H1 (cell line): ENCODE measurements at regions not wholly inside any gene's neighbourhood (a gene's known extent, or its start where the extent isn't known, plus 50 kb on each side); places are given as distances from the start of the nearest gene placed in this dataset.

Experiments
- CTCF ChIA-PET: fragments of 300-600 bp; sonication (Branson Sonifier 250); formaldehyde crosslinking; loops from one replicate; lab custom pipeline; 2021; ENCODE audit not compliant: partially characterized antibody; lab: Charles Lee
- POLR2A ChIA-PET: fragments of 300-600 bp; sonication (Branson Sonifier 250); formaldehyde crosslinking; loops from one replicate; lab custom pipeline; 2021; ENCODE audit warnings: inconsistent platforms; ENCODE audit not compliant: partially characterized antibody; lab: Charles Lee
- DNase-seq, 2 experiments: peaks; one replicate each; pipeline versions ENCODE4 v3.0.0 to v3.0.0-alpha.2; 2010 to 2022; ENCODE audit warnings: low spot score in 2 of 2, low read depth in 1 of 2, mixed read lengths in 1 of 2
- FAIRE-seq: peaks from 2 replicates; lab custom pipeline; 2011; peaks lifted over from hg19 to GRCh38; lab: Jason Lieb, UNC
- H2AFZ ChIP-seq: 2 replicates; pipeline ENCODE4 v1.8.1; 2012; ENCODE audit warnings: low read length, inconsistent platforms
- H2AK5ac ChIP-seq: 2 replicates; pipeline ENCODE4 v1.6.1; 2013; ENCODE audit warnings: low read depth, low read length
- H2BK120ac ChIP-seq: replicated peaks from 2 replicates; pipeline ENCODE3; 2013; ENCODE audit warnings: low read depth, low read length, inconsistent platforms
- H2BK12ac ChIP-seq: 2 replicates; pipeline ENCODE4 v1.6.1; 2013; ENCODE audit warnings: low read depth, low read length
- H2BK15ac ChIP-seq: 2 replicates; pipeline ENCODE4 v1.6.1; 2013; ENCODE audit warnings: low read length
- H2BK20ac ChIP-seq: 2 replicates; pipeline ENCODE4 v1.6.1; 2013; ENCODE audit warnings: low read length
- H2BK5ac ChIP-seq: 2 replicates; pipeline ENCODE4 v1.6.1; 2013; ENCODE audit warnings: low read depth, low read length
- H3K14ac ChIP-seq: 2 replicates; pipeline ENCODE4 v1.6.1; 2013; ENCODE audit warnings: inconsistent platforms; ENCODE audit not compliant: insufficient read length
- H3K18ac ChIP-seq: 2 replicates; pipeline ENCODE4 v1.6.1; 2013; ENCODE audit warnings: low read length; ENCODE audit errors: extremely low read depth
- H3K23ac ChIP-seq: 2 replicates; pipeline ENCODE4 v1.6.1; 2013; ENCODE audit warnings: inconsistent platforms; ENCODE audit not compliant: insufficient read length
- H3K23me2 ChIP-seq: 2 replicates; pipeline ENCODE4 v1.6.1; 2013; ENCODE audit warnings: low read depth, low read length
- H3K27ac ChIP-seq: 2 replicates; pipeline ENCODE4 v1.6.1; 2011; ENCODE audit warnings: low read depth, low read length, inconsistent platforms
- H3K27me3 ChIP-seq, 4 experiments: replicated peaks in 1 of 4; 1 replicate in 1 of 4; 2 replicates in 3 of 4; pipeline versions ENCODE4 v1.6.1 to v1.8.1; 2011 to 2013; ENCODE audit warnings: low read length in 3 of 4, mild to moderate bottlenecking in 3 of 4, inconsistent platforms in 2 of 4, mixed read lengths in 2 of 4, moderate library complexity in 1 of 4; ENCODE audit not compliant: control insufficient read depth in 3 of 4, insufficient read depth in 3 of 4; ENCODE audit errors: extremely low read depth in 1 of 4
- H3K36me3 ChIP-seq, 4 experiments: 2 replicates each; pipeline versions ENCODE4 v1.6.1 to v1.8.1; 2011 to 2013; ENCODE audit warnings: mild to moderate bottlenecking in 4 of 4, low read length in 3 of 4, moderate library complexity in 2 of 4, control low read depth in 1 of 4, inconsistent platforms in 1 of 4; ENCODE audit not compliant: insufficient read depth in 4 of 4, control insufficient read depth in 2 of 4
- H3K4ac ChIP-seq: replicated peaks from 2 replicates; pipeline ENCODE3; 2013; ENCODE audit warnings: low read length, low read depth, mixed read lengths, inconsistent platforms; ENCODE audit not compliant: insufficient read length
- H3K4me1 ChIP-seq, 4 experiments: replicated peaks in 1 of 4; 1 replicate in 1 of 4; 2 replicates in 3 of 4; pipeline versions ENCODE4 v1.6.1 to v1.8.1; 2011 to 2013; ENCODE audit warnings: low read length in 3 of 4, inconsistent platforms in 2 of 4, mixed read lengths in 1 of 4; ENCODE audit not compliant: insufficient read depth in 4 of 4, control insufficient read depth in 3 of 4
- H3K4me2 ChIP-seq, 2 experiments: 2 replicates each; pipeline versions ENCODE4 v1.6.1 to v1.8.1; 2011 to 2013; ENCODE audit warnings: low read depth in 2 of 2, low read length in 2 of 2, control low read depth in 1 of 2, inconsistent platforms in 1 of 2, mild to moderate bottlenecking in 1 of 2; ENCODE audit not compliant: insufficient read depth in 1 of 2
- H3K4me3 ChIP-seq, 4 experiments: fragments of 200-600, 300-600 bp in 1 of 4; sonication (generic), shearing (Covaris generic), sonication (Bioruptor Twin) in 1 of 4; 2 replicates each; pipeline versions ENCODE4 v1.5.1 to v1.8.1; 2011 to 2016; ENCODE audit warnings: low read length in 4 of 4, low read depth in 3 of 4, control low read depth in 2 of 4, inconsistent platforms in 2 of 4, mild to moderate bottlenecking in 2 of 4, mixed read lengths in 1 of 4, moderate library complexity in 1 of 4; ENCODE audit not compliant: insufficient read depth in 2 of 4; ENCODE audit errors: extremely low read depth in 1 of 4
- H3K56ac ChIP-seq: replicated peaks from 2 replicates; pipeline ENCODE3; 2013; ENCODE audit warnings: low read depth, mild to moderate bottlenecking, mixed read lengths, low read length, inconsistent platforms; ENCODE audit not compliant: insufficient read length
- H3K79me1 ChIP-seq: 2 replicates; pipeline ENCODE4 v1.6.1; 2013; ENCODE audit warnings: low read depth, low read length, control low read depth
- H3K79me2 ChIP-seq, 2 experiments: 2 replicates each; pipeline versions ENCODE4 v1.6.1 to v1.8.1; 2012 to 2013; ENCODE audit warnings: low read length in 2 of 2, mild to moderate bottlenecking in 2 of 2, inconsistent platforms in 1 of 2; ENCODE audit not compliant: insufficient read depth in 2 of 2, control insufficient read depth in 1 of 2
- H3K9ac ChIP-seq, 4 experiments: replicated peaks in 1 of 4; 1 replicate in 1 of 4; 2 replicates in 3 of 4; pipeline versions ENCODE4 v1.6.1 to v1.8.1; 2011 to 2013; ENCODE audit warnings: low read depth in 3 of 4, low read length in 3 of 4, control low read depth in 2 of 4, mild to moderate bottlenecking in 2 of 4, moderate library complexity in 2 of 4, inconsistent platforms in 1 of 4; ENCODE audit errors: extremely low read depth in 1 of 4
- H3K9me3 ChIP-seq, 2 experiments: 2 replicates each; pipeline versions ENCODE4 v1.6.1 to v1.8.1; 2012 to 2013; ENCODE audit warnings: mild to moderate bottlenecking in 2 of 2, moderate library complexity in 2 of 2, control low read depth in 1 of 2, inconsistent platforms in 1 of 2, low read depth in 1 of 2, low read length in 1 of 2, mixed read lengths in 1 of 2; ENCODE audit not compliant: insufficient read depth in 2 of 2
- H4K20me1 ChIP-seq, 2 experiments: replicated peaks in 1 of 2; 2 replicates each; pipeline versions ENCODE3 to v1.8.1; 2011 to 2013; ENCODE audit warnings: inconsistent platforms in 2 of 2, low read length in 2 of 2, mild to moderate bottlenecking in 1 of 2; ENCODE audit not compliant: insufficient read depth in 2 of 2, control insufficient read depth in 1 of 2
- H4K5ac ChIP-seq: 2 replicates; pipeline ENCODE4 v1.6.1; 2013; ENCODE audit warnings: low read length, low read depth, mixed read lengths, inconsistent platforms; ENCODE audit not compliant: insufficient read length
- H4K8ac ChIP-seq: 2 replicates; pipeline ENCODE4 v1.8.0; 2013; ENCODE audit warnings: mild to moderate bottlenecking, moderate library complexity, low read length, inconsistent platforms; ENCODE audit not compliant: insufficient read depth; ENCODE audit errors: extremely low read depth
- H4K91ac ChIP-seq: replicated peaks from 2 replicates; pipeline ENCODE3; 2013; ENCODE audit warnings: low read length, mixed read lengths, inconsistent platforms; ENCODE audit not compliant: insufficient read length
- BCL11A ChIP-seq, 2 experiments: IDR thresholded peaks; one replicate each; pipeline ENCODE4 v1.6.1; 2011; ENCODE audit warnings: low read depth in 2 of 2, low read length in 2 of 2, mild to moderate bottlenecking in 2 of 2
- EP300 ChIP-seq, 2 experiments: IDR thresholded peaks; 1 replicate in 1 of 2; 2 replicates in 1 of 2; pipeline ENCODE4 v1.6.1; 2011 to 2012; ENCODE audit warnings: low read depth in 2 of 2, low read length in 2 of 2, mild to moderate bottlenecking in 2 of 2, borderline replicate concordance in 1 of 2, inconsistent platforms in 1 of 2, moderate library complexity in 1 of 2
- JUND ChIP-seq: IDR thresholded peaks from 2 replicates; pipeline ENCODE4 v1.6.1; 2011; ENCODE audit warnings: mild to moderate bottlenecking, improper control_type of control experiment, low read length
- KDM5A ChIP-seq: fragments of 200-600 bp; IDR thresholded peaks from 2 replicates; pipeline ENCODE4 v1.7.1; 2012; ENCODE audit warnings: mild to moderate bottlenecking, low read length, inconsistent platforms, mixed read lengths
- SRF ChIP-seq: IDR thresholded peaks from 2 replicates; pipeline ENCODE4 v1.6.1; 2011; ENCODE audit warnings: mild to moderate bottlenecking, low read depth, low read length, moderate library complexity
- WGBS, 2 experiments: shearing (Covaris generic) in 1 of 2; methylation state at CpG; one replicate each; pipeline versions ENCODE4 v1.1.6 to v1.1.7; 2013 to 2015; ENCODE audit warnings: low lambda C conversion rate in 2 of 2, mixed read lengths in 2 of 2, inconsistent platforms in 1 of 2, low coverage in 1 of 2, missing lambda C conversion rate in 1 of 2; ENCODE audit not compliant: insufficient replicate concordance in 2 of 2, insufficient coverage in 1 of 2, insufficient read length in 1 of 2; ENCODE audit errors: extremely low coverage in 1 of 2, missing lambda C conversion rate in 1 of 2; 5-methylcytosine and 5-hydroxymethylcytosine counted together

- CTCF ChIA-PET = interaction anchor here (0.6 to 5.8 kb wide), 12 partner anchors 8 to 133 kb away, joined by 3 to 52 read pairs (median 4); no protein-coding TSS in a partner anchor
- H2BK120ac ChIP-seq = no peak overlapping the region
- TF ChIP-seq JUND = no peak
- TF ChIP-seq EP300 (IDR thresholded peaks at IDR 0.05; ENCODE audit: borderline replicate concordance in 1 of 2, low read depth in 2 of 2, low read length in 2 of 2) = no peak
- no peak for TF ChIP-seq BCL11A (IDR thresholded peaks at IDR 0.05; ENCODE audit: low read depth in 2 of 2, low read length in 2 of 2)
- TF ChIP-seq KDM5A = no peak
- TF ChIP-seq SRF = no peak
These were observed 98.4 kb downstream of the LYZL1 start for GRCh38 chr10:29387269-29387668.

More at GRCh38 chr10:29387269-29387668, 98.4 kb downstream of the LYZL1 start:
- no peak overlapping the region for H3K4ac ChIP-seq
- no peak for FAIRE-seq
- 0 out of 7 replicates have a peak, but pooled peaks cover 0 to 3% (median 0%) of the 10 kb centered on the region in 4 experiments for H3K4me1 ChIP-seq
- H2BK15ac ChIP-seq = no peak overlapping the region
- H2BK20ac ChIP-seq = no peak overlapping the region
- no peak overlapping the region for H2AK5ac ChIP-seq
- no peaks in the 10 kb centered on the region for H3K23me2 ChIP-seq
- no peak overlapping the region for H3K56ac ChIP-seq
- POLR2A ChIA-PET = no interaction called here
- no peak overlapping the region for H3K4me2 ChIP-seq
- no peak overlapping the region for H4K8ac ChIP-seq
- H4K91ac ChIP-seq = no peak overlapping the region
- H3K23ac ChIP-seq = no peak overlapping the region
- no peaks in the 10 kb centered on the region for H3K27me3 ChIP-seq
- H2BK5ac ChIP-seq = no peak overlapping the region
- no peaks in the 10 kb centered on the region for H3K36me3 ChIP-seq
- H3K27ac ChIP-seq = no peak overlapping the region
- H3K79me2 ChIP-seq = no peaks in the 10 kb centered on the region
- no peaks in the 10 kb centered on the region for H4K20me1 ChIP-seq
- no peak for DNase-seq
- H3K9me3 ChIP-seq = no peaks in the 10 kb centered on the region
- WGBS, 2 experiments = 95% methylated on average over 5 of the region's 5 CpGs; no CpG with 5 or more reads in 1 of the 2 experiments
- H3K4me3 ChIP-seq = no peak overlapping the region
- no peak overlapping the region for H2BK12ac ChIP-seq
- no peak overlapping the region for H3K18ac ChIP-seq
- H3K9ac ChIP-seq = no peak overlapping the region
- H2AFZ ChIP-seq = no peak overlapping the region
- no peak overlapping the region for H3K14ac ChIP-seq
- H3K79me1 ChIP-seq = no peaks in the 10 kb centered on the region
- no peak overlapping the region for H4K5ac ChIP-seq
